IgD-negative memory B cell (primary cell): ENCODE measurements at regions not wholly inside any gene's neighbourhood (a gene's known extent, or its start where the extent isn't known, plus 50 kb on each side); places are given as distances from the start of the nearest gene placed in this dataset.
"Not testable (repeated sequence)": the region's sequence is repeated elsewhere in the genome, so short reads cannot be mapped to it uniquely, and the experiment has no call there.

ENCODE experiments used
- H3K27ac Mint-ChIP-seq, 3 donors: one replicate each; pipeline ENCODE4 v1.8.0; 2020 to 2022; ENCODE audit warnings: mild to moderate bottlenecking in 3 of 3, mixed read lengths in 3 of 3, moderate library complexity in 1 of 3
- H3K27me3 Mint-ChIP-seq: one replicate; pipeline ENCODE4 v1.8.0; 2021; ENCODE audit warnings: mixed read lengths
- H3K36me3 Mint-ChIP-seq: one replicate; pipeline ENCODE4 v1.8.0; 2020; ENCODE audit warnings: mild to moderate bottlenecking, mixed read lengths
- H3K4me1 Mint-ChIP-seq, 3 donors: one replicate each; pipeline ENCODE4 v1.8.0; 2020 to 2022; ENCODE audit warnings: mixed read lengths in 3 of 3, mild to moderate bottlenecking in 1 of 3
- H3K4me3 Mint-ChIP-seq, 4 donors: one replicate each; pipeline ENCODE4 v1.8.0; 2020 to 2022; ENCODE audit warnings: mild to moderate bottlenecking in 4 of 4, mixed read lengths in 4 of 4, moderate library complexity in 3 of 4
- H3K9me3 Mint-ChIP-seq, 3 donors: one replicate each; pipeline ENCODE4 v1.8.0; 2020 to 2021; ENCODE audit warnings: mixed read lengths in 3 of 3, mild to moderate bottlenecking in 1 of 3

- peak overlapping the region in 1 of 3 donors; percentile 66 for H3K27ac Mint-ChIP-seq
- H3K36me3 Mint-ChIP-seq, result no peaks in the 10 kb centered on the region
- H3K4me1 Mint-ChIP-seq, result no peaks in the 10 kb centered on the region
- no peaks in the 10 kb centered on the region for H3K9me3 Mint-ChIP-seq
- H3K4me3 Mint-ChIP-seq, result peak overlapping the region in 1 of 4 donors; percentile 54
- no peaks in the 10 kb centered on the region for H3K27me3 Mint-ChIP-seq
Measured at GRCh38 chr2:33706410-33706809, 107.3 kb upstream of the FAM98A start.

- Mint-ChIP-seq H3K4me1 (no peaks in the 10 kb centered on the region), H3K27ac (no peak overlapping the region), H3K36me3 (no peaks in the 10 kb centered on the region)
Measured at GRCh38 chr2:33704406-33704855, 105.3 kb upstream of the FAM98A start.

GRCh38 chr2:33696234-33696633, 97.1 kb upstream of the FAM98A start:
- Mint-ChIP-seq H3K27ac (no peak overlapping the region), H3K4me3 (no peak overlapping the region), H3K36me3 (no peaks in the 10 kb centered on the region), H3K27me3 (peaks cover 10% of the 10 kb centered on the region), H3K9me3 (peaks cover 9 to 17% (median 11%) of the 10 kb centered on the region in 3 donors), H3K4me1 (no peaks in the 10 kb centered on the region)

More at GRCh38 chr2:33704406-33704855, 105.3 kb upstream of the FAM98A start:
- no peaks in the 10 kb centered on the region for H3K27me3 Mint-ChIP-seq
- no peak overlapping the region for H3K4me3 Mint-ChIP-seq
- H3K9me3 Mint-ChIP-seq, result no peaks in the 10 kb centered on the region

GRCh38 chr2:33694904-33695303, 95.8 kb upstream of the FAM98A start:
- no peaks in the 10 kb centered on the region for H3K4me1 Mint-ChIP-seq
- H3K9me3 Mint-ChIP-seq, result peaks cover 9 to 23% (median 14%) of the 10 kb centered on the region in 3 donors
- no peak overlapping the region for H3K27ac Mint-ChIP-seq
- H3K36me3 Mint-ChIP-seq, result no peaks in the 10 kb centered on the region
- H3K4me3 Mint-ChIP-seq, result no peak overlapping the region
- peaks cover 10% of the 10 kb centered on the region for H3K27me3 Mint-ChIP-seq

- not testable (repeated sequence) for H3K4me3 Mint-ChIP-seq, H3K4me1 Mint-ChIP-seq, H3K36me3 Mint-ChIP-seq, H3K27me3 Mint-ChIP-seq, H3K27ac Mint-ChIP-seq
- peaks cover 12 to 36% (median 23%) of the 10 kb centered on the region in 3 donors for H3K9me3 Mint-ChIP-seq
Measured at GRCh38 chr2:33690686-33691085, 91.6 kb upstream of the FAM98A start.

- Mint-ChIP-seq H3K27me3 (peaks cover 4% of the 10 kb centered on the region), H3K27ac (no peak overlapping the region), H3K36me3 (no peaks in the 10 kb centered on the region), H3K4me1 (no peaks in the 10 kb centered on the region), H3K9me3 (peaks cover 2 to 6% (median 3%) of the 10 kb centered on the region in 3 donors), H3K4me3 (no peak overlapping the region)
Measured at GRCh38 chr2:33681364-33681757, 82.3 kb upstream of the FAM98A start.

GRCh38 chr2:33680644-33681363, 81.7 kb upstream of the FAM98A start:
- Mint-ChIP-seq H3K4me1 (no peaks in the 10 kb centered on the region), H3K27ac (no peak overlapping the region), H3K9me3 (peaks cover 2 to 6% (median 3%) of the 10 kb centered on the region in 3 donors), H3K4me3 (no peak overlapping the region), H3K36me3 (no peaks in the 10 kb centered on the region), H3K27me3 (peaks cover 4% of the 10 kb centered on the region)

- Mint-ChIP-seq H3K27me3 (no peaks in the 10 kb centered on the region), H3K4me1 (no peaks in the 10 kb centered on the region), H3K4me3 (no peak overlapping the region), H3K9me3 (peaks cover 0 to 2% (median 0%) of the 10 kb centered on the region in 3 donors), H3K36me3 (no peaks in the 10 kb centered on the region), H3K27ac (no peak overlapping the region)
Measured at GRCh38 chr2:33678436-33678835, 79.3 kb upstream of the FAM98A start.

GRCh38 chr2:33673937-33674336, 74.8 kb upstream of the FAM98A start:
- Mint-ChIP-seq H3K4me1 (no peaks in the 10 kb centered on the region), H3K36me3 (no peaks in the 10 kb centered on the region), H3K27me3 (peaks cover 4% of the 10 kb centered on the region), H3K9me3 (no peaks in the 10 kb centered on the region), H3K27ac (no peak overlapping the region), H3K4me3 (no peak overlapping the region)

GRCh38 chr2:33672896-33673295, 73.8 kb upstream of the FAM98A start:
- H3K27me3 Mint-ChIP-seq, result peaks cover 4% of the 10 kb centered on the region
- H3K4me3 Mint-ChIP-seq, result no peak overlapping the region
- peaks cover 0 to 2% (median 0%) of the 10 kb centered on the region in 3 donors for H3K9me3 Mint-ChIP-seq
- H3K27ac Mint-ChIP-seq, result no peak overlapping the region
- H3K4me1 Mint-ChIP-seq, result no peaks in the 10 kb centered on the region
- H3K36me3 Mint-ChIP-seq, result no peaks in the 10 kb centered on the region

GRCh38 chr2:33672389-33672788, 73.3 kb upstream of the FAM98A start:
- Mint-ChIP-seq H3K4me1 (no peaks in the 10 kb centered on the region), H3K27ac (no peak overlapping the region), H3K4me3 (no peak overlapping the region), H3K9me3 (peaks cover 0 to 2% (median 0%) of the 10 kb centered on the region in 3 donors), H3K36me3 (no peaks in the 10 kb centered on the region), H3K27me3 (peaks cover 4% of the 10 kb centered on the region)

GRCh38 chr2:33671198-33671597, 72.1 kb upstream of the FAM98A start:
- H3K4me1 Mint-ChIP-seq, result no peaks in the 10 kb centered on the region
- H3K27me3 Mint-ChIP-seq, result peaks cover 4% of the 10 kb centered on the region
- H3K36me3 Mint-ChIP-seq, result no peaks in the 10 kb centered on the region
- H3K4me3 Mint-ChIP-seq, result no peak overlapping the region
- no peak overlapping the region for H3K27ac Mint-ChIP-seq
- H3K9me3 Mint-ChIP-seq, result peaks cover 0 to 5% (median 0%) of the 10 kb centered on the region in 3 donors

- Mint-ChIP-seq H3K4me1 (no peaks in the 10 kb centered on the region), H3K9me3 (peaks cover 0 to 5% (median 3%) of the 10 kb centered on the region in 3 donors), H3K27ac (no peak overlapping the region), H3K36me3 (no peaks in the 10 kb centered on the region), H3K27me3 (peaks cover 4% of the 10 kb centered on the region), H3K4me3 (no peak overlapping the region)
Measured at GRCh38 chr2:33670392-33670937, 71.4 kb upstream of the FAM98A start.

GRCh38 chr2:33666879-33667278, 67.8 kb upstream of the FAM98A start:
- no peaks in the 10 kb centered on the region for H3K36me3 Mint-ChIP-seq
- no peaks in the 10 kb centered on the region for H3K4me1 Mint-ChIP-seq
- peak overlapping the region in 1 of 4 donors; percentile 52 for H3K4me3 Mint-ChIP-seq
- H3K27ac Mint-ChIP-seq, result peak overlapping the region in 1 of 3 donors; percentile 50
- H3K27me3 Mint-ChIP-seq, result peaks cover 4% of the 10 kb centered on the region
- peaks cover 0 to 7% (median 5%) of the 10 kb centered on the region in 3 donors for H3K9me3 Mint-ChIP-seq

- H3K4me1 Mint-ChIP-seq, result no peaks in the 10 kb centered on the region
- peaks cover 0 to 8% (median 7%) of the 10 kb centered on the region in 3 donors for H3K9me3 Mint-ChIP-seq
- peaks cover 2% of the 10 kb centered on the region for H3K27me3 Mint-ChIP-seq
- H3K36me3 Mint-ChIP-seq, result peaks cover 1% of the 10 kb centered on the region
- H3K4me3 Mint-ChIP-seq, result no peak overlapping the region
- no peak overlapping the region for H3K27ac Mint-ChIP-seq
Measured at GRCh38 chr2:33665039-33665438, 65.9 kb upstream of the FAM98A start.
